RPMI7951 (cell line): ENCODE measurements at regions not wholly inside any gene's neighbourhood (a gene's known extent, or its start where the extent isn't known, plus 50 kb on each side); places are given as distances from the start of the nearest gene placed in this dataset.
A peak's percentile ranks its signal among the peaks of the same experiment; 100 is the strongest.

ENCODE experiments used
- DNase-seq: peaks from one replicate; pipeline ENCODE4 v3.0.0-alpha.2; 2012; ENCODE audit warnings: low read depth

DNA sequence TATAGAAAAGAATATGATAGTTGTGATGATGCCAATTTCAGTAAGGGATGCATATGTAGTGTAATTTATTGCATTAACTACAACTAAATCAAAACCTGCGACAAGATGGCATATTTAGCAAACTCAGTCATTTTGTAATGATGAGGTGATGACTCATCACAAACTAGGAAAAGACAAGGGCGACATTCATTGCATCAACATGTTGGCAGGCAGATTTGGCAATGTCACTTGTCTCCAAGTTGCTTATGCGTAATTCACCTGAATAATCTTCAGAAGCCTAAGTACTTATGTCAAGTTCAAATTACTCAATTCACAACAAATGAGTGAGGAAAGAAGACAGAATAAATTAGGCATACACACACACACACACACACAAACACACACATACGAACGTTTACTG is 273.2 kb upstream of the RGPD4 start:
- DNase-seq, result peak; percentile 43

DNA sequence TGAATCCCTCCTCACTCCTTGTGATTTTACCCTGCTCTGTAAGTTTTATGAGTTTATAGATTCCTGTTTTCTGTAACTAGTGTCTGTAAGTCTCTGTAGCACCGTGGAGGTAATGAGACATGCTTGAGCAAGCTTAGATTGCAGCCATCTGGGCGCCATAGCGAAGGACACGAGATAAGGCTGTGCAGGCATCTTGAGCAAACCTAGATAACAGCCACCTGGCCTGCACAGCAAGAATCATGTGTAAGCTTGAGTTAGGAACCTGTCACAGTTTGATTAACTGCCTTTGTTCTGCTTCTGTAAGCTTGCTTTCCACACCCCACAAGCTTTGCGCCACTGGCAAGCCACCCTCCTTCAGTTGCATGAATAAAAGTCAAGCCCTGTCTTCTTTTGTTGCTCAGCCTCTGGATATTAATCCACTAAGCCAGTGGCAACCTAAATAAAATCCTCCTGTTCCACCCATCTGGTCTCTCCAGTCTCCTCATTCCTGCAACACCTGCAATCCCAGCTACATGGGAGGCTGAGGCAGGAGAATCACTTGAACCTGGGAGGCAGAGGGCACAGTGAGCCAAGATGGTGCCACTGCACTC is 270.6 kb upstream of the RGPD4 start:
- no peak for DNase-seq

DNA sequence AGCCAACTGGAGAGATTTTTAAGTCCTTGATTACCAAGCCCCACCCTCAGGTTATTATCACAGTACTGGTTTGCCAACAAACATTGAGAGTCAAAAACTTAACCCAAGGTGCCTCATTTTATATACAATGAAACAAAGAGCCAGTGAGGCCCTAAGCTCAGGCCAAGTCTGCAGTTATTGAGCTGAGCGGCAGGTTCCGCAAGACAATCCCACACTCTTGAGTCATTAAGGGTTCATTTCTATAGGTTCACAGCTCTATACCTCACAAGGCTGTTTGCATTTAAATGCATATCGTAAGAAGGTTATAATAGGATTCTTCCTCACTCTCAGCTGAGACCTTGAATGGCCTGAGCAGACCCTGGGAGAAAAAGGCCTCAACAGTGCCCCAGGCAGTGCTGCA is 268.4 kb upstream of the RGPD4 start:
- no peak for DNase-seq

DNA sequence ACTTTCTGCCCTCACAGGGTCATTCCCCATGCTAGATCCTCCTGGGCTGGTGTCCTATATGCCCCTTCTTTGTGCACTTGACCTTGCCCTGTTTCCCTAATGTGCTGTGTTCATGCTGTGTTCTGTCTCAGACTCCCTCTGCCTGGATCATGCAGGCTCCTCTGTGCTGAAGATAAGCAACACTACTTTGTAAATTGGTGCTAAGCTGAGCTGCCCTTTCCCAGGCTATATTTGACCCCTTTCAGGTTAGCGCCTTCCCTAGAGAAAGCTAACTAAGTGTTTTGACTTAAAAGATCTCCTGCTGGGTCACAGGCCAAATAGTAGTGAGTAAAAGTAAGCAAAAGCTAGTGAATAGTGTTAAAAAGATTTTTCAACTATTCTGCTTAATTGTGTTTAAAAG is 257.2 kb upstream of the RGPD4 start:
- no peak for DNase-seq

DNA sequence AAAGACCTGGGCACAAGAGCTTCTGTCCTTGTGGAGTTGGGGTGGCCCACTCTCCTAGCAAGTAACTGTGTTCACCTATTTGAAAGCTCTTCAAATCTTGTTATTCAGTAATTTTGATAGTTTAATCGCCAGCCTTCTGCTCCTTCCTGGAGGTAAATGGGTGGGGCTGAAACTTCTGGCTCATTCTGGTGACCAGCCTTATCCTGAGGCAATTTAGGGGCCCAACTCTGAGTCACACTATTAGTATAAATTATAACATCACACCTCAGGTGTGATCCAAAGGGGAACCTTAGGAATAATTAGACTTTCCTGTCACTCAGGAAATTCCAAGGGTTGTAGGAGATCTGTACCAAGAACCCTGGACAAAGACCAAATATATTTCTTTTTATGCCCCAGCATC is 255.8 kb upstream of the RGPD4 start:
- DNase-seq, result no peak

DNA sequence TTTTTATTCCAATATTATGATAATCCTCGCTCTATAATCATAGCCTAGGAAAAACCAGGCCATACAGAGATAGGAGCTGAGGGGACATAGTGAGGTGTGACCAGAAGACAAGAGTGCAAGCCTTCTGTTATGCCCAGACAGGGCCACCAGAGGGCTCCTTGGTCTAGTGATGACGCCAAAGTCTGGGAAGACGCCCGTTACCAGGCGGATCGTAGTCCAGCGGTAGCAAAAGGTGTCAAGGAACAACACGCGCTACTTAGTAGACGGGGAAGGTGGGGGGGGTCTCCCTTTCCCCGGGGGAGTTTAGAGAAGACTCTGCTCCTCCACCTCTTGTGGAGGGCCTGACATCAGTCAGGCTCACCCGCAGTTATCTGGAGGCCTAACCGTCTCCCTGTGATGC is 253.8 kb upstream of the RGPD4 start:
- peak; percentile 50 for DNase-seq

DNA sequence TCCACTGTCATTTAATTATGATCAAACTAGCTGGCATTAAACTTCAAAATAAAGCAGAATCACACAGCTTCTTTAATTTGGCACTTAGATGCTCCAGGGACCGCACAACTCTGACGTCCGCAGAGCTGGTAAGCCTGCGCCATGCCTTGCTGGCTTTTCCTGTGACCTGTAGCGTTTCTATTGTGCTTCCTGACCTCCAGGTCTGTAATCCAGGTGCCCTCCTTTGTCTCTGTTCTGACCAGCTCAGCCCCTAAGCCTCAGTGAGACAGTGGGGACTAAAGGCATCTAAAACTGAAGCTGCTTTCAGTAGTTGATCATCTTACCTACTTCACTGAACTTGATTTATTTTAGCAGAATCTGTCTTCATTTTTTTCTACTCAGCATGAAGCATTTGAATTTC is 249.7 kb upstream of the RGPD4 start:
- no peak for DNase-seq

DNA sequence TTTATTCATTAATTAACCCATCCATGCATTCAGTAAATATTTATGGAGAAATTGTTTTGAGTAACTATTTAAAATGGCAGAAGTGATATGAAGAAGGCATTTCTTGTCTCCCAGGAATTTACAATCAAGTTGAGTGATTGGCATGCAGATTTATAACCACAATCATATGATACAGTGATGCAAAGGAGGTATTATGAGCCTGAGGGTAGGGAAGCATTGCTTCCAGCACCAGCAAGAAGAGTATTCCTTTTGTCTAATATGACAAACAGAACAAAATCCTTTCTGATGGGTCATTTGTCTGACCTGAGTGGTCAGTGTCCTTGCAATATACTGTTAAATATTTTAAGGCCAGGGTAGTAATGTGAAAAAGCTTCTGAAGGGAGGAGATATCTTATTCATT is 244.2 kb upstream of the RGPD4 start:
- DNase-seq, result no peak

DNA sequence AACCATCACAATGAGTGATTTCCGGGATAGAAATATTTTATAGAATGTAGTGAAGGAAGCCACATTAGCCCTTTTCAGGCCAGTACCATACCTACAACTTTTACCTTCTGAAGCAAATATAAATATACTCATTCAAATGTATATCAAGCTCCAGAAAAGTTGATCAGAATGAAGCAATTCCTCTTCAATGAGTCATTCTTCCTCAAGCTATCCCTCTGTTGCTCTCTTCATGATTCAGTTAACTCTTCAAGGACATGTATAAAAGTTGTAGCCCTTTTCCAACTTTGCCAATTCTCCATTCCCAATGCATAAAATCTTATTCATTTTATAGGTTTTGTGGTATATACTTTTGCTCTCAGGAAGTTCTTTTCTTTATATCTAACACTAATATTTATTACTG is 242.1 kb upstream of the RGPD4 start:
- peak; percentile 48 for DNase-seq

DNA sequence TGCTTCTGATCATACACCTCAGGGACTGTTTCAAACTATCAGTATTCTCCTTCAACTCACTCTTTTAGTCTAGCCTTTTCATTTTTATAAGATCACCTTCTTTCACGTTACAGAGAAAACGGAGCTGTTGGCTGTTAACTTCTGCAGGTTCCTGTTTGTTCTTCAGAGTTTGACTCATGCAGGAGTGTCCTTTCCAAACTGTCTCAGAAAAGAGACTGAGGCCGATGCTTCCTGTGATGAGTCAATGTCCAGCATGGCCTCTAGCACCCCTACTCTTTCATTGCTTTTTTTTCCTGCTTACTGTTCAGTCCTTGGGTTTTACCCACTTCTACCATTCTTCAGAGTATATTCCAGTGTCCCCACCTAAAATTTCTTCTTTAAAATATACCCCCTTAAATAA is 240.8 kb upstream of the RGPD4 start:
- peak; percentile 60 for DNase-seq

DNA sequence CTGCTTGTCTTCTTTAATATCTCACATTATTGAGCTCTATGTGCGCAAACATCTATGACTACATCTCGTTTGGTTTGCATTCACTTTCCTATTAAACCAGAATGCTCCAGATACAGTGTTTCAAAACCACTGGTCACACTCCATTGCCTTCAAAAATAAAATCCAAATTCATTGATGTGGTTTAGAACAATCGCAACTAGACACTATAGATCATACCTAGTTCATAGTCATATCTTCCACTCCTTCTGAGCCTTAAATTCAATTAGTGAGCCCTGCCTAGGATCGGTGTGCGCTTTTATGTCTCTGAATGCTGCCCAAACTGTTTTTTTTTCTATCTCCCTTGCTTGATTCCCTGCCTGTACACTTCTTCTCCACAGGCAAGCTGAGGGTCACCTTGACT is 238.5 kb upstream of the RGPD4 start:
- no peak for DNase-seq

DNA sequence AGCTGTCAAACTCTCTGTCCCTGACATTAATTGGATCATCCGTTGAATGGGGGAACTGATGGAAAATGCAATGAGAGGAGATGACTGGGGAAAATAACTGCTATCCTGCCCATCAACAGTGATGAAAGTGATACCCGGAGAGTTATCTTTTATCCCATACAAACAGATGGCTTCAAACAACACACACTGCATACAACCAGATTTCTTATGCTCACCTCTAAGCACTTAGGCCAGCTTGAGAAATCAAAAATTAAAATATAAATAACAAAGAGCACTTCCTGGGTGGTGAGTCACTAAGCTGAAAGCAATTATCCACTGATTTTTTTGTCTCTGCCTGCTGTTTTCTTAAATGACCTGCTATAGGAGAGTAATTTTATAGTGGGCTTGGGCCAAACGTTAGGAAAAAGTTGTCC is 237.6 kb upstream of the RGPD4 start:
- DNase-seq, result peak; percentile 37

DNA sequence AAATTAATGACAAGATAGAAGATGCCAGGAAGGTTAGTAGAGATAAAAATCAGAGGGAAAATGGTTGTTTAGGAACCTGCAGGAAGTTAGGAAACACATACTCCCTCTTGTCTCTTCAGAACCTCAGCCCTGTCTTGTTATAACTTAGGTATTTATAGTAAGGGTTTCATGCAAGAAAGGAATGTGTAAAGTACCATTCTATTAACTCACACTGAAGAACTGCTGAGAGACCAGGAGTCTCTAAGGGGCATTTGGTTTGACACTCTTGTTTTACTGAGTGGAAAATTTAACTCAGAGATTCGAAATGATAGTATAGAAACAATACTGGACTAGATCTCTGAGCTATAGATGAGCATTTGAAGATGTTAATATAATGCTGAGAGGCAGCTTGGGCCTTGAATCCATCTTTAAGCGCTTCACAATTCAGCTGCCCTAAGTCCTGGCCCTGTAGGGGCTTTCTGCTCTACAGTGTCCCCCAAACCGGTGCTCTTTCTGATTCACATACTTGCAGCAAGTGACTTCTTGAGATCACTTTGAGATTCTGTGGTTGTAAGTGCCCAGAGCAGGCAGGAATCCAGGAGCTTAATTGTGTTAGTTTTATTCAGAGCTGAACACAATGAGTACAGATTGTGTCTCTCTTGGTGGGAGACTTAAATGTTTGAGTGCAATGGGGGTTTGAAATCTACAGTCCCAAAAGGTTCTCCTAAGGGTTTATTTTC is 235.0 kb upstream of the RGPD4 start:
- no peak for DNase-seq

DNA sequence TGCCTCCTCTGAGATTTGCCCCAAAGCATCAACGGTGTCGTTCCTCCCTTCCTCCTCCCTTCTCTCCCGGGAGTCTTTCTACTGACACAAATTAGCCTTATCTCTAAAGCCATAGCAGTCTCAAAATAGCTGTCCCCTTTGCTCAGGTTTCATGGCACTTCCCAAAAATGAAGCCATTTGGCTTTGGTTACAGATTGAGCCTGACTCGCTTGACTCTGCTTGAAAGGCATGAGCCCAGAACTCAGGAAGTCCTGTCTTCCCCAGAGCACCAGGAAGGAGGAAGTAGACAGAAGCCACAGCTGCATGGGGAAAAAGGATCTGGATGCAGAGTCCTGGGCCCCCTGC is 234.4 kb upstream of the RGPD4 start:
- DNase-seq, result no peak

DNA sequence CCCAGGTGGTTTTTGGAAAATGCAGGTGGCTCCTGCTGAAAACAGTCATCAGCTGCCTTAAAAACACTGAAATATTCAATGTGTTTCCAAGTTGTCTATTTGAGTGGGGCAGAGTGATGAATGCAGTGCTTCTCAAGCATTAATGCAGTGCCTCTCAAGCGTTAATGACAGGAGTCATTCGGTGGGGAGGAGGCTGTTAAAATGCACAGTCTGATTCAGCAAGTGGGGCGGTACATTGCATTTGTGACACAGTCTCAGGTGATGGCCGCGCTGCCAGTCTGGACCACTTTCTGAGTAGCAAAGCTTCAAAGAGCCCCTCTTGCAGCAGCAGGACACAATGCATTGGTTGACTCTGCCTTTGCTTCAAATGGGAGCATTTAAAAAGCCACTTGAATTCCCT is 231.4 kb upstream of the RGPD4 start:
- DNase-seq, result no peak

DNA sequence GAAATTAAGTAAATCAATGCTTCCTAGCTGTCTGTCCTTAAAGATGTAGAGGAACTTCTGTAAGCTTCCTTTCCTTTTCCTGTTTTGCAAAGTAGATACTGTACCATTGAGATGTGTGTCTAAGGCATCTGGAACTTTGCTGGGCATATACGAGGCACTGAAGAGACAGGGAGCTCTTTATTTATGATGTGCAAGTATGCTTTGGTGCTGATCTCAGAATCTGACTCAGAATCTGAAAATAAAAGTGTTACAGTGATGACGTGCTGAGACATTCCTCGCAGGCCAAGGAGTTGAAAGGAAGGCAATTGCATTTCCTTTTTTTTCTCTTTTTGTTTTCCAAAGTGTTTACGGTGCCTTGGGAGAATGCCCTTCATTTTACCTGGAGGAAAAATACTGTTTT is 230.9 kb upstream of the RGPD4 start:
- DNase-seq, result peak; percentile 58

DNA sequence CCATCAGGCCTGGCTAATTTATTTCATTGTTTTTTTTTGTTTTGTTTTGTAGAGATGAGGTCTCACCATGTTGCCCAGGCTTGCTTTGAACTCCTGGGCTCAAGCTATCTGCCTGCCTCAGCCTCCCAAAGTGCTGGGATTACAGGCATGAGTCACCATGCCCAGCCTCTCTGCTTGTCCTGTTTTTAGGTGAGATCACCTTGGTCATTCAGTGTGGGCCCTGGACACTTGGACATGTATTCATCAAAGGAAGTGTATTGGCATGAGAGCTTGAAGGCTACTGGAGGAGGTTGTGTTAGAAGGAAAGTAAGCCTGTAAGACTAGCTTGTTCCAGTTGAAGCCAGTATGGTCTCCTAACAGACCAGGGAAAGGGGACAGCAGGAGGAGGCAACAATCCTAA is 229.2 kb upstream of the RGPD4 start:
- DNase-seq, result no peak

DNA sequence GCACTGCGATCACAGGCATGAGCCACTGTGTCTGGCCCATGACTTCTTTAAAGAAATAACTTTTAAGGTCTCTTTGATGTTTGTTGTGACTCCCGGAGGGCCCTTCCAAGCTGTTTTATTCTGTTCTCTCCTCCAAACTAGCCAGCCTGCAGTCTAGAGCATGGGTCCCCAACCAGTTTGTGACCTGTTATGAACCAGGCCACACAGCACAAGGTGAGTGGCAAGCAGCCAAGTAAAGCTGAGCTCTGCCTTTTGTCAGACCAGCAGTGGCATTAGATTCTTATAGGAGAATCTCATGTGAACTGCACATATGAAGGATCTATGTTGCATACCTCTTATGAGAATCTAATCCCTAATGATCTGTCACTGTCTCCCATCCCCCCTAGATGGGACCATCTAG is 223.9 kb upstream of the RGPD4 start:
- no peak for DNase-seq

DNA sequence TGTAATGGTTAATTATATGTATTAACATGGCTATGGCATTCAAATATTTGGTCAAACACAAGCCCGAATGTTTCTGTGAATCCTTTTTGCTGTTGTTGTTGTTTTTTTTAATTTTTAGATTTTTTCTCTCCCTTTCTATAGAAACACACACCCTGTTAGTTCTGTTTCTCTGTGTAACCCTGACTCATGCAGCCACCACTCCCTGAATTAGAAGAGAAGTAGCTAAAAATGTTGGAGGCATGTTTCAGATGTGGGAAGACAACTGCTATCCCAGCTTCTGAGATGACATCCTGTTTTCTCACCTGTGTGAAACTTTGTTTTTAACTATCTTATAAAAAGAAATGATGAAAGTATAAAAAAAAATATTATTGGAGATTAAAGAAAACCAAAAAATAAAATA is 219.6 kb upstream of the RGPD4 start:
- DNase-seq, result no peak

DNA sequence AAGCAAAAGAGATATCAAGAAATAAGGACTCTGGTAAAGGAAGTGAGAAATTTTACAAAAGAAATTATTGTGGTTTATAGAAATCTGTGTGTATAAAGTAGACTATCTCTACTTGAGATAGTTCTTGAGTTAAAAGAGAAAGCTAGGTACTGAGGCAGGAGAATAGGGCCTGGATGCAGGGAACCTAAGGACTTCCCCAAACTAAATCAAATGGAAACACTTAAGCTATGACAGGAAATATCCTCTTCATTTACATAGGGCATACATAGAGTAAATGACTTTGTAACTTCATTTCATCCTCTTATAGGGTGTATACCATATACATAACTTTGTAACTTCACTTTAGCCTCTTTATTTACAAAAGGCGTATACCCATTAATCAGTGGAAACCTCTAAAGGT is 219.2 kb upstream of the RGPD4 start:
- no peak for DNase-seq

DNA sequence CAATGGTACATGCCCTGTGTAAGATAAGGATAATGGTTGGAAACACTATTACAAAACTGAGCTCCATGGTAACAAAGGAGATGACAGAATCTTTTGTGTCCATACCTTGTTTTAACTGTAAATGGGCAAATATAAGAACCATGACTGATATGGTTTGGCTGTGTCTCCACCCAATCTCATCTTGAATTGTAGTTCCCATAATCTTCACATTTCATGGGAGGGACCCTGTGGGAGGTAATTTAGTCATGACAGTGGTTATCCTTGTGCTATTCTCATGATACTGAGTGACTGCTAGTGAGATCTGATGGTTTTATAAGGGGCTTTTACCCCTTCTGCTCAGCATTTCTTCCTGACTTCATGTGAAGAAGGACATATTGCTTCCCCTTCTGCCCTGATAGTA is 211.7 kb upstream of the RGPD4 start:
- no peak for DNase-seq

DNA sequence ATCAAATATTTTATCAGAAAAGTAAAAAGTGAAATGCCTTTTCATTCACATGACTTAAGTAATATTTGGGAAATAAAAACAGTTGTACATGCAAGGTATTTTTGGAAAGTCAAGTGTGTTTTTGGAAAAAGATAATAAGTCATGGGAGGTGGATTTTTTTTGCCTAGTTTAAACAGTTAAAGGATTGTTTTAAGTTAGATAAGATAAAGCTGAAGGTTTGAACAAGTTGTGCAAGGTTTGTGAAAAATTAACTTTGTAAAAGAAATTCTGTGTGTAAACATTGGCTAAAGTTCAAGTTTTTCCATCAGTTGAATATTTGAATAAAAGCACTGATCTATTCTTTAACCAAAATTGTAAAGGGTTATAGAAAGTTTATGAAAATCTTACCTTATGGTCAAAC is 207.9 kb upstream of the RGPD4 start:
- DNase-seq, result no peak

DNA sequence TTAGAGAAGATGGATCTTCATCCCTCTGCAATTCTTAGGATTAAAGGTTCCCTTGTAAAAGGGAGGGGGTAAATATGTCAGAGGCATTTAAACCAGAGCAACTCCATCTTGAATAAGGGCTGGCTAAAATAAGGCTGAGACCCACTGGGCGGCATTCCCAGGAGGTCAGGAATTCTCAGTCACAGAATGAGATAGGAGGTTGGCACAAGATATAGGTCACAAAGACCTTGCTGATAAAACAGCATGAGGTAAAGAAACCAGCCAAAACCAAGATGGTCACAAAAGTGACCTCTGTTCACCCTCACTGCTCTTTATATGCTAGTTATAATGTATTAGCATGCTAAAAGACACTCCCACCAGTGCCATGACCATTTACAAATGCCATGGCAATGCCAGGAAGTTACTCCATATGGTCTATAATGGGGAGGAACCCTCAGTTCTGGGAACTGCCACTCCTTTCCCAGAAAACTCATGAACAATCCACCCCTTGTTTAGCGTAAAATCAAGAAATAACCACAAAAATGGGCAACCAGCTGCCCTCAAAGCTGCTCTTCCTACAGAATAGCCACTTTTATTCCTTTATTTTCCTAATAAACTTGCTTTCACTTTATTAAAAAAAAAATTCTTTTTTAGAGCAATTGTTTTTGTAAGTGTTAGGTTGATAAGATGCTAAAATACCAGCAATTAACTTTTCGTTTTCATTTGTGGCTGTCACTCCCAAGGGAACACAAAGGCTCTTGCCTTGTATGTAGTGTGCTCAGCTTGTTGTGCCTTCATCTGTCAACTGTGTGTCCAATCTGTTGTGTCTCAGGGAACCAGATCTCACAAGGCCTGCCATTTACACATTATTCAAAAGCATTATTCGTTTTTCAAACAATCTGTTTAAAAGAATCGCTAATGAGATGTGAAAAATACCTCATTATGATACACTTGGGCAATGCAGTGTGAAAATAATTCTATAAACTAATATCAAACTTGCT is 205.2 kb upstream of the RGPD4 start:
- peak; percentile 45 for DNase-seq
